IPS DF 6.9 (cell line): ENCODE measurements at regions not wholly inside any gene's neighbourhood (a gene's known extent, or its start where the extent isn't known, plus 50 kb on each side); places are given as distances from the start of the nearest gene placed in this dataset.
"Not testable (repeated sequence)": the region's sequence is repeated elsewhere in the genome, so short reads cannot be mapped to it uniquely, and the experiment has no call there.

ENCODE experiments used
- DNase-seq: peaks from one replicate; pipeline ENCODE4 v3.0.0-alpha.2; 2013; ENCODE audit warnings: low read depth, low spot score
- H3K27ac ChIP-seq: one replicate; pipeline ENCODE4 v1.5.1; 2013; ENCODE audit warnings: low read length, control low read depth
- H3K27me3 ChIP-seq: 2 replicates; pipeline ENCODE4 v1.6.1; 2013; ENCODE audit warnings: mild to moderate bottlenecking, low read length; ENCODE audit not compliant: control insufficient read depth, insufficient read depth
- H3K36me3 ChIP-seq: 2 replicates; pipeline ENCODE4 v1.6.1; 2013; ENCODE audit warnings: low read length; ENCODE audit not compliant: control insufficient read depth, insufficient read depth
- H3K4me1 ChIP-seq: 2 replicates; pipeline ENCODE4 v1.6.1; 2013; ENCODE audit warnings: low read length; ENCODE audit not compliant: control insufficient read depth, insufficient read depth
- H3K4me3 ChIP-seq: 2 replicates; pipeline ENCODE4 v1.5.1; 2013; ENCODE audit warnings: mild to moderate bottlenecking, low read length
- H3K9me3 ChIP-seq: 2 replicates; pipeline ENCODE4 v1.6.1; 2013; ENCODE audit warnings: low read length, inconsistent platforms; ENCODE audit not compliant: control insufficient read depth, insufficient read depth
- WGBS: extraction: QIAGEN DNeasy Blood & Tissue Kit; methylation state at CpG from one replicate; pipeline ENCODE4 v1.1.7; 2013; ENCODE audit warnings: mixed read lengths, missing lambda C conversion rate; ENCODE audit not compliant: insufficient read length, insufficient coverage; 5-methylcytosine and 5-hydroxymethylcytosine counted together

GRCh38 chr7:32217341-32218153, 147.3 kb upstream of the PDE1C start:
- H3K27ac ChIP-seq: no peak overlapping the region
- DNase-seq: no peak
- H3K27me3 ChIP-seq: no peaks in the 10 kb centered on the region
- H3K36me3 ChIP-seq: no peaks in the 10 kb centered on the region
- no peaks in the 10 kb centered on the region for H3K4me1 ChIP-seq
- no peaks in the 10 kb centered on the region for H3K9me3 ChIP-seq
- H3K4me3 ChIP-seq: no peak overlapping the region
- WGBS: no CpG with 5 or more reads among the region's 5 CpGs

- H3K36me3 ChIP-seq: no peaks in the 10 kb centered on the region
- no peaks in the 10 kb centered on the region for H3K4me1 ChIP-seq
- H3K4me3 ChIP-seq: no peak overlapping the region
- no peaks in the 10 kb centered on the region for H3K27me3 ChIP-seq
- no peaks in the 10 kb centered on the region for H3K9me3 ChIP-seq
- no peak overlapping the region for H3K27ac ChIP-seq
- no peak for DNase-seq
- no CpG with 5 or more reads among the region's 4 CpGs for WGBS
Measured at GRCh38 chr7:32216759-32217158, 146.6 kb upstream of the PDE1C start.

- Histone ChIP-seq H3K4me3 (no peak overlapping the region), H3K9me3 (no peaks in the 10 kb centered on the region), H3K36me3 (no peaks in the 10 kb centered on the region), H3K27ac (no peak overlapping the region), H3K27me3 (no peaks in the 10 kb centered on the region), H3K4me1 (no peaks in the 10 kb centered on the region)
- no peak for DNase-seq
- WGBS: no CpG with 5 or more reads among the region's 1 CpG
Measured at GRCh38 chr7:32215697-32216096, 145.5 kb upstream of the PDE1C start.

- no peak overlapping the region for H3K4me3 ChIP-seq
- no peaks in the 10 kb centered on the region for H3K9me3 ChIP-seq
- H3K27me3 ChIP-seq: no peaks in the 10 kb centered on the region
- H3K27ac ChIP-seq: no peak overlapping the region
- WGBS: no CpG with 5 or more reads among the region's 4 CpGs
- no peaks in the 10 kb centered on the region for H3K36me3 ChIP-seq
- DNase-seq: no peak
- no peaks in the 10 kb centered on the region for H3K4me1 ChIP-seq
Measured at GRCh38 chr7:32214913-32215312, 144.7 kb upstream of the PDE1C start.

GRCh38 chr7:32212321-32212720, 142.1 kb upstream of the PDE1C start:
- Histone ChIP-seq H3K27ac (no peak overlapping the region), H3K9me3 (no peaks in the 10 kb centered on the region), H3K36me3 (no peaks in the 10 kb centered on the region), H3K4me1 (no peaks in the 10 kb centered on the region), H3K4me3 (no peak overlapping the region), H3K27me3 (no peaks in the 10 kb centered on the region)
- WGBS: no CpG with 5 or more reads among the region's 7 CpGs
- no peak for DNase-seq

GRCh38 chr7:32206987-32207386, 136.8 kb upstream of the PDE1C start:
- no peaks in the 10 kb centered on the region for H3K27me3 ChIP-seq
- WGBS: no CpG with 5 or more reads among the region's 8 CpGs
- DNase-seq: peak; percentile 18
- no peak overlapping the region for H3K4me3 ChIP-seq
- no peaks in the 10 kb centered on the region for H3K36me3 ChIP-seq
- no peaks in the 10 kb centered on the region for H3K4me1 ChIP-seq
- H3K27ac ChIP-seq: no peak overlapping the region
- H3K9me3 ChIP-seq: no peaks in the 10 kb centered on the region

GRCh38 chr7:32206488-32206887, 136.3 kb upstream of the PDE1C start:
- Histone ChIP-seq H3K4me1 (no peaks in the 10 kb centered on the region), H3K27me3 (no peaks in the 10 kb centered on the region), H3K36me3 (no peaks in the 10 kb centered on the region), H3K27ac (no peak overlapping the region), H3K9me3 (no peaks in the 10 kb centered on the region), H3K4me3 (no peak overlapping the region)
- DNase-seq: no peak
- WGBS: no CpG with 5 or more reads among the region's 6 CpGs

GRCh38 chr7:32205298-32205824, 135.2 kb upstream of the PDE1C start:
- not testable (repeated sequence) for H3K4me1 ChIP-seq, H3K27me3 ChIP-seq, H3K9me3 ChIP-seq, H3K27ac ChIP-seq, H3K36me3 ChIP-seq, H3K4me3 ChIP-seq, DNase-seq
- WGBS: no CpG with 5 or more reads among the region's 4 CpGs

- no peaks in the 10 kb centered on the region for H3K4me1 ChIP-seq
- peak; percentile 27 for DNase-seq
- H3K9me3 ChIP-seq: no peaks in the 10 kb centered on the region
- no peak overlapping the region for H3K4me3 ChIP-seq
- H3K36me3 ChIP-seq: no peaks in the 10 kb centered on the region
- no peak overlapping the region for H3K27ac ChIP-seq
- no peaks in the 10 kb centered on the region for H3K27me3 ChIP-seq
- no CpG with 5 or more reads among the region's 9 CpGs for WGBS
Measured at GRCh38 chr7:32204361-32205018, 134.3 kb upstream of the PDE1C start.

GRCh38 chr7:32200646-32201045, 130.4 kb upstream of the PDE1C start:
- no peak for DNase-seq
- Histone ChIP-seq H3K27ac (no peak overlapping the region), H3K9me3 (no peaks in the 10 kb centered on the region), H3K4me3 (no peak overlapping the region), H3K36me3 (no peaks in the 10 kb centered on the region), H3K27me3 (no peaks in the 10 kb centered on the region), H3K4me1 (no peaks in the 10 kb centered on the region)
- WGBS: no CpG with 5 or more reads among the region's 1 CpG
